Vagina (tissue), 2 donors: ENCODE measurements at regions not wholly inside any gene's neighbourhood (a gene's known extent, or its start where the extent isn't known, plus 50 kb on each side); places are given as distances from the start of the nearest gene placed in this dataset.

Experiments used
- CTCF ChIP-seq, 3 experiments: fragments of 450-650 bp in 2 of 3; fragments of 200-600 bp in 1 of 3; sonication (generic) in 1 of 3; IDR thresholded peaks; one replicate each; pipeline ENCODE4 v1.5.1; 2017 to 2019; ENCODE audit warnings: antibody characterized with exemption in 3 of 3, mild to moderate bottlenecking in 2 of 3, moderate library complexity in 2 of 3
- POLR2AphosphoS5 ChIP-seq, 2 donors: sonication (generic); formaldehyde crosslinking; IDR thresholded peaks; one replicate each; pipeline ENCODE4 v1.9.0; 2017; ENCODE audit warnings: antibody characterized with exemption in 2 of 2, mild to moderate bottlenecking in 2 of 2, low read depth in 1 of 2; ENCODE audit not compliant: insufficient read depth in 1 of 2

DNA sequence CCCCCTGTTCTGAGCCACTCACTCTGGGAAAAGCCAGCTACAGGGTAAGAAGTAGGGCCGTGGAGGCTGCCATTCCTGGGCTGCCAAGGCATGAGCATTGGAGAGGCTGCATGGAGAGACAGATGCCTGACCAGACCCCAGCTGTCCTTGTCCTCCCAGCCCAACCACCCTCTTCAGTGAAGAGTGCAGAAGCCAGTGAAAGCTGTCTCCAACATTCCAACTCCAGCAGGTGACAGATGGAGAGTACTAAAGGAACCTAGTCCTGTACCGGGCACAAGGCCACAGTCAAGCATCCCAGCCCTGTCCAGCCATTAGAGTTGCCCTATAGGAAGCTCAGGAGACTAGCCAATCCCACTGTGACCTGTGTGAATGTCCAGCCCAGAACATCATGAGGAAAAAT lies 165.1 kb downstream of the DIRAS2 start:
- TF ChIP-seq CTCF (IDR thresholded peaks at IDR 0.05) (no peak), POLR2AphosphoS5 (IDR thresholded peaks at IDR 0.05; ENCODE audit: insufficient read depth in 1 of 2, low read depth in 1 of 2) (no peak)
